ENCODE measurements at regions not wholly inside any gene's neighbourhood (a gene's known extent, or its start where the extent isn't known, plus 50 kb on each side); places are given as distances from the start of the nearest gene placed in this dataset.

- TF ChIP-seq ZBTB11 (CRISPR knock-in tag; IDR thresholded peaks at IDR 0.05): no peak
- TF ChIP-seq ZNF699 (CRISPR knock-in tag; IDR thresholded peaks at IDR 0.05; ENCODE audit: insufficient replicate concordance): no peak
- no peak for TF ChIP-seq SIX5 (IDR thresholded peaks at IDR 0.05; ENCODE audit: borderline replicate concordance in 1 of 2, insufficient read depth in 1 of 2, low read depth in 1 of 2, low read length in 2 of 2)
- TF ChIP-seq MAFK (IDR thresholded peaks at IDR 0.05; ENCODE audit: low read length): no peak
- TF ChIP-seq BMI1 (IDR thresholded peaks at IDR 0.05; ENCODE audit: low read length): no peak
- no peak for TF ChIP-seq E2F1 (CRISPR knock-in tag; IDR thresholded peaks at IDR 0.05)
- TF ChIP-seq ARHGAP35 (IDR thresholded peaks at IDR 0.05; ENCODE audit: partially characterized antibody): no peak
- no peak for TF ChIP-seq SIN3B (IDR thresholded peaks at IDR 0.05; ENCODE audit: low read depth)
- no peak for TF ChIP-seq ARID3A (IDR thresholded peaks at IDR 0.05; ENCODE audit: borderline replicate concordance, low read depth, low read length)
- TF ChIP-seq CEBPG (CRISPR knock-in tag; IDR thresholded peaks at IDR 0.05): no peak
- TF ChIP-seq CEBPG (tag; conservative IDR thresholded peaks at IDR 0.05 in 1 of 2, IDR thresholded peaks at IDR 0.05 in 1 of 2): no peak
- TF ChIP-seq DACH1 (IDR thresholded peaks at IDR 0.05; ENCODE audit: partially characterized antibody): no peak
Observed at GRCh38 chr2:14126846-14127245, 505.7 kb upstream of the LRATD1 start (continued).
